Suprapubic skin (tissue), 4 donors: ENCODE measurements at regions not wholly inside any gene's neighbourhood (a gene's known extent, or its start where the extent isn't known, plus 50 kb on each side); places are given as distances from the start of the nearest gene placed in this dataset.

Source experiments
- DNase-seq, 2 donors: peaks; one replicate each; pipeline ENCODE4 v3.0.0-alpha.2; 2019; ENCODE audit warnings: low spot score in 2 of 2
- H3K27ac ChIP-seq: fragments of 200-600 bp; sonication (generic); one replicate; pipeline ENCODE4 v1.5.1; 2019
- H3K27me3 ChIP-seq: fragments of 200-600 bp; sonication (generic); one replicate; pipeline ENCODE4 v1.5.1; 2019
- H3K36me3 ChIP-seq: fragments of 200-600 bp; sonication (generic); one replicate; pipeline ENCODE4 v1.5.1; 2019
- H3K4me1 ChIP-seq: fragments of 200-600 bp; sonication (generic); one replicate; pipeline ENCODE4 v1.5.1; 2019
- H3K4me3 ChIP-seq: fragments of 200-600 bp; sonication (generic); one replicate; pipeline ENCODE4 v1.5.1; 2019; ENCODE audit warnings: mild to moderate bottlenecking
- H3K9me3 ChIP-seq: fragments of 200-600 bp; sonication (generic); one replicate; pipeline ENCODE4 v1.5.1; 2019
- EP300 ChIP-seq: sonication (generic); formaldehyde crosslinking; IDR thresholded peaks from one replicate; pipeline ENCODE4 v1.6.1; 2017; ENCODE audit warnings: antibody characterized with exemption
- POLR2A ChIP-seq, 2 donors: fragments of 450-650 bp; IDR thresholded peaks; one replicate each; pipeline ENCODE4 v1.6.1; 2017; ENCODE audit warnings: antibody characterized with exemption in 2 of 2, mild to moderate bottlenecking in 2 of 2, moderate library complexity in 2 of 2
- POLR2AphosphoS5 ChIP-seq, 3 donors: sonication (generic); formaldehyde crosslinking; IDR thresholded peaks; one replicate each; pipeline ENCODE4 v1.6.1; 2017; ENCODE audit warnings: antibody characterized with exemption in 3 of 3
- WGBS: methylation state at CpG from one replicate; pipeline ENCODE4 v1.1.5; 2018; 5-methylcytosine and 5-hydroxymethylcytosine counted together
- TF ChIP-seq, protein P1 (sequence below), 2 donors: fragments of 200-600 bp in 1 of 2; fragments of 450-650 bp in 1 of 2; sonication (generic) in 1 of 2; IDR thresholded peaks; one replicate each; pipeline ENCODE4 v1.5.1; 2016 to 2019; ENCODE audit warnings: antibody characterized with exemption in 2 of 2, mild to moderate bottlenecking in 1 of 2, moderate library complexity in 1 of 2

DNA sequence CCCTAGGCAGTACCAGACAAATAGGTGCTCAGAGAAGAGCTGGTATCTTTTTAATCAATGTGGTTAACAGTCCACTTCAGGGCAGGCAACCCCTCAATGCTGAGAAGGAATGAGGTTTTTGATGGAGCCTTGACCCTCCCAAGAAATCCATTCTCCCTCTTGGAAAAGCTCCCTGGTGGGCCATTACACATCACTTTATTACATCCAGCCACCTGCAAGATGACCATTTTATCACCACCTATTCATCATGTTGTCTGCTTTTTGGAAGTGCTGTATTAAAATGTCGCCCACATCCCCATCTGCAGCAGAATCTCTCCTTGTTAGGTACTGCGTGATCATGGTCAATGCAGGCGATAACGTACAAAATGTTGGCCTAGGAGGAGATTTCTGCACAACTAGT lies 614.7 kb upstream of the TMEM132C start:
- H3K27ac ChIP-seq, result no peak overlapping the region
- no peak for DNase-seq
- TF ChIP-seq POLR2A (IDR thresholded peaks at IDR 0.05) (no peak), POLR2AphosphoS5 (IDR thresholded peaks at IDR 0.05) (no peak), EP300 (no peak)
- TF ChIP-seq, protein P1, sequence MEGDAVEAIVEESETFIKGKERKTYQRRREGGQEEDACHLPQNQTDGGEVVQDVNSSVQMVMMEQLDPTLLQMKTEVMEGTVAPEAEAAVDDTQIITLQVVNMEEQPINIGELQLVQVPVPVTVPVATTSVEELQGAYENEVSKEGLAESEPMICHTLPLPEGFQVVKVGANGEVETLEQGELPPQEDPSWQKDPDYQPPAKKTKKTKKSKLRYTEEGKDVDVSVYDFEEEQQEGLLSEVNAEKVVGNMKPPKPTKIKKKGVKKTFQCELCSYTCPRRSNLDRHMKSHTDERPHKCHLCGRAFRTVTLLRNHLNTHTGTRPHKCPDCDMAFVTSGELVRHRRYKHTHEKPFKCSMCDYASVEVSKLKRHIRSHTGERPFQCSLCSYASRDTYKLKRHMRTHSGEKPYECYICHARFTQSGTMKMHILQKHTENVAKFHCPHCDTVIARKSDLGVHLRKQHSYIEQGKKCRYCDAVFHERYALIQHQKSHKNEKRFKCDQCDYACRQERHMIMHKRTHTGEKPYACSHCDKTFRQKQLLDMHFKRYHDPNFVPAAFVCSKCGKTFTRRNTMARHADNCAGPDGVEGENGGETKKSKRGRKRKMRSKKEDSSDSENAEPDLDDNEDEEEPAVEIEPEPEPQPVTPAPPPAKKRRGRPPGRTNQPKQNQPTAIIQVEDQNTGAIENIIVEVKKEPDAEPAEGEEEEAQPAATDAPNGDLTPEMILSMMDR (IDR thresholded peaks at IDR 0.05), result no peak
- 93% methylated on average over 4 of the region's 4 CpGs for WGBS
- H3K4me3 ChIP-seq, result no peak overlapping the region
- no peaks in the 10 kb centered on the region for H3K36me3 ChIP-seq
- H3K9me3 ChIP-seq, result no peaks in the 10 kb centered on the region
- no peaks in the 10 kb centered on the region for H3K4me1 ChIP-seq
- no peaks in the 10 kb centered on the region for H3K27me3 ChIP-seq

DNA sequence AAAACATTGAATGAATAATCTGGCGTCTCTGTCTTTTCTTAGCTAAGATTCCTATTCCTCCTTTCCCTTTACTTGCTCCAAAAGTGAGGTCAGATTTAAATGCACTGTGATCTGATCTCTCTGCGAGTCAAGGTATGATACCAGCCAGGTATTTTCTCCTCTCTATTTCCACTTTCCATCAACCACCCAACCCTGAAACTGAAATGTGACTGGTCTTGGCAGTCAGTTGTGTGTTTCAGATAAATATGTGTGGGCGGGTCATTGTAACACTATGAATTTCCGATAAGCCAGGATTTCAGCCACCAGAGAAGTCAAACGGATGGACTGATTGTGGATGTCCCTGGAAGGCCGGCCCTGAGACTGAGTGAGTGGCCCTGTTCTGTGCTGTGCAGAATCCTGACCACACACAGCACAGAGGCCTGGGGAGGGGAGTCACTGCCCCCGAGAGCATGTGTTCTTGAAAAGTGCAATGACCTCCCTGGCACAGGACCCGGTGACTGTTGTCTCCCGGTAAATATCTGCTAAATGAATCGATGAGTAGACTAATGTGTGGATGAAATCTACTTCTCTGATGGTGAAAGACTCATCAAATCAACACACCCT lies 612.5 kb upstream of the TMEM132C start:
- no peaks in the 10 kb centered on the region for H3K9me3 ChIP-seq
- H3K27ac ChIP-seq, result no peak overlapping the region
- H3K4me1 ChIP-seq, result no peaks in the 10 kb centered on the region
- no peak for DNase-seq
- TF ChIP-seq EP300, result no peak
- TF ChIP-seq, protein P1 (IDR thresholded peaks at IDR 0.05), result no peak
- no peak for TF ChIP-seq POLR2AphosphoS5 (IDR thresholded peaks at IDR 0.05)
- no peak for TF ChIP-seq POLR2A (IDR thresholded peaks at IDR 0.05)
- no peaks in the 10 kb centered on the region for H3K27me3 ChIP-seq
- H3K4me3 ChIP-seq, result no peak overlapping the region
- 87% methylated on average over 10 of the region's 10 CpGs for WGBS
- H3K36me3 ChIP-seq, result no peaks in the 10 kb centered on the region

DNA sequence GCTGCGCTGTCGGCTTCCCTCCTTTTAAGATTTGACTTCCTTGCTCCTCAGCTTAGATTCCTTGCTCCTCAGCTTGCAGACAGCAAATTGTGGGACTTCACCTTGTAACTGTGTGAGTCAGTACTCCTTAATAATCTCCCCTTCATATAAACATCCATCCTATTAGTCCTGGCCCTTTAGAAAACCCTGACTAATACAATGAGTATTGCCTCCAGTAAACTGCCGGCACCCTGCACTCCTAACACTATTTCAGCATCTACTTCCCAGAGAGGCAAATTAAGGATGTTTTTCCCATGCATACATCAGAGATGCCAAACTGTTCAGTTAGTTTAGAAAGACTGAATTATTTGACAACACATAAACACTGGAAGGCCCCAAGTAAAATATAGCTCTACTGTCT lies 611.3 kb upstream of the TMEM132C start:
- TF ChIP-seq POLR2A (IDR thresholded peaks at IDR 0.05), result no peak
- no peak for TF ChIP-seq EP300
- TF ChIP-seq POLR2AphosphoS5 (IDR thresholded peaks at IDR 0.05), result no peak
- TF ChIP-seq, protein P1 (IDR thresholded peaks at IDR 0.05), result no peak
- H3K9me3 ChIP-seq, result no peaks in the 10 kb centered on the region
- no peak overlapping the region for H3K27ac ChIP-seq
- WGBS, result 98% methylated on average over 3 of the region's 3 CpGs
- no peaks in the 10 kb centered on the region for H3K36me3 ChIP-seq
- no peak overlapping the region for H3K4me3 ChIP-seq
- H3K27me3 ChIP-seq, result no peaks in the 10 kb centered on the region
- DNase-seq, result no peak
- H3K4me1 ChIP-seq, result no peaks in the 10 kb centered on the region

DNA sequence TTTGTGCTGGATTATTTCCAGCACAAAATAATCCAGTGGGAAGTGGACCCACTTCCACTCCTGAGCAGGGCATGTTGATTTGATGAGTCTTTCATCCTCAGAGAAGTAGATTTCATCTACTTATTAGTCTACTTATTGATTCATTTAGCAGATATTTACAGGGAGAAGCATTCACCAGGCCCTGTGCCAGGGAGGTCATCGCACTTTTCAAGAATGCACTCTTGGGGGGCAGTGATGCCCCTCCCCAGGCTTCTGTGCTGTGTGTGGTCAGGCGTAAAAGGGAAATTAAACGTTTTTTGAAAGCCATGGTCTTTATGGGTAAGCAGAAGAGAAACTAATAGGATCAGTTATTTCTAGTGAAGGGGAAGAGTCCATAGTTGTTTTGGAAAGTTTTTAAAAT lies 610.7 kb upstream of the TMEM132C start:
- Histone ChIP-seq H3K4me3 (no peak overlapping the region), H3K27ac (no peak overlapping the region), H3K9me3 (no peaks in the 10 kb centered on the region), H3K27me3 (no peaks in the 10 kb centered on the region), H3K36me3 (no peaks in the 10 kb centered on the region), H3K4me1 (no peaks in the 10 kb centered on the region)
- no peak for TF ChIP-seq EP300
- TF ChIP-seq POLR2A (IDR thresholded peaks at IDR 0.05), result no peak
- TF ChIP-seq POLR2AphosphoS5 (IDR thresholded peaks at IDR 0.05), result no peak
- 42% methylated on average over 3 of the region's 3 CpGs for WGBS
- DNase-seq, result no peak

DNA sequence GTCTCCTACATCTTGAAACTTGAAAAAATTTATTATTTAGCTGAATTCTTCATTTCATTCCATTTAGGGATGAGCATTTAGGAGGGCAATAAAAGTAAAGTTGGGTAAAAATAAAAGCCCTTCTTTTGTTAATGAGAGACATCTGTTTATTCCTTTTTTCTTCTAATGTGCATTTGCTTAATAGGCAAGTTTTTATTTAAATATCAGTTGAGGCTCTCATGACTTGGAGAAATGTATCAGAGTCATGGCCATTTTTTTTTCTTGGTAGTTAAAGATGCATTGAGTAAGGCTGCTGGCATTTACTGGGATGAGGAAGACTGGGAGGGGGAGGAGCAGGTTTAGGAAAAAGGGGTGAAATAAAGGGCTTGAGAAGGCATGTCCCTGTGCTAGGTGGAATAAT lies 609.9 kb upstream of the TMEM132C start:
- DNase-seq, result no peak
- Histone ChIP-seq H3K36me3 (no peaks in the 10 kb centered on the region), H3K4me3 (no peak overlapping the region), H3K4me1 (no peaks in the 10 kb centered on the region), H3K9me3 (no peaks in the 10 kb centered on the region), H3K27ac (no peak overlapping the region), H3K27me3 (no peaks in the 10 kb centered on the region)
- TF ChIP-seq POLR2AphosphoS5 (IDR thresholded peaks at IDR 0.05), result no peak
- no peak for TF ChIP-seq EP300
- TF ChIP-seq POLR2A (IDR thresholded peaks at IDR 0.05), result no peak
- TF ChIP-seq, protein P1 (IDR thresholded peaks at IDR 0.05), result no peak

DNA sequence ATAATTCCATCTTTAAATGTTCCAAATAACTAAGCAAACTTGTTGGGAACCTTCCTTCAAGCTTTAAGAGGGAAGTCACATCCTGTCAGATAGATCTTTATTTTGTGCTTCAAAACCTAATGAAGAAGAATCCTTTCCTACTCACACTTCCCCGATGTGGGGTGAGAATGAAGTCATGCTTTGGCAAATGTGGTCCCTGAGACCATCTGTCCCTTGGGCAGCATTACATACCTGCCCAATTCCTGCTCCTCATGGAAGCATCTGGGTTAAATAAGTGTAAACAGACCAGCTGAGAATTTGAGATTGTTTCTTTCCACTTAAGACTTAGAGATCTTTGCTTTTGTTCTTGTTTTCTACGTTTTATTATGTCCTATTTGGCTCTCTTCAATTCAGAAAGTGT lies 606.0 kb upstream of the TMEM132C start:
- 39% methylated on average over 2 of the region's 2 CpGs for WGBS
- Histone ChIP-seq H3K27ac (no peak overlapping the region), H3K36me3 (no peaks in the 10 kb centered on the region), H3K4me1 (no peaks in the 10 kb centered on the region), H3K9me3 (no peaks in the 10 kb centered on the region), H3K27me3 (no peaks in the 10 kb centered on the region), H3K4me3 (no peak overlapping the region)
- DNase-seq, result no peak
- TF ChIP-seq, protein P1 (IDR thresholded peaks at IDR 0.05), result no peak
- no peak for TF ChIP-seq EP300
- TF ChIP-seq POLR2AphosphoS5 (IDR thresholded peaks at IDR 0.05), result no peak
- no peak for TF ChIP-seq POLR2A (IDR thresholded peaks at IDR 0.05)
